H1 (cell line): ENCODE measurements at regions not wholly inside any gene's neighbourhood (a gene's known extent, or its start where the extent isn't known, plus 50 kb on each side); places are given as distances from the start of the nearest gene placed in this dataset.

Experiments used
- EZH2 ChIP-seq: fragments of 200-600 bp; sonication (generic); IDR thresholded peaks from 2 replicates; pipeline ENCODE4 v1.7.1; 2012; ENCODE audit warnings: low read depth, mild to moderate bottlenecking, moderate library complexity, low read length, inconsistent platforms; ENCODE audit not compliant: severe bottlenecking
- SIN3A ChIP-seq, 2 experiments: IDR thresholded peaks in 1 of 2; conservative IDR thresholded peaks in 1 of 2; 2 replicates each; pipeline ENCODE4 v1.6.1; 2011 to 2012; ENCODE audit warnings: low read length in 2 of 2, improper control_type of control experiment in 1 of 2, low read depth in 1 of 2, mild to moderate bottlenecking in 1 of 2

GRCh38 chr11:50181334-50181733 lies 148.7 kb downstream of the OR4C45 start (continued):
- no peak for TF ChIP-seq EZH2
- TF ChIP-seq SIN3A (conservative IDR thresholded peaks at IDR 0.05 in 1 of 2, IDR thresholded peaks at IDR 0.05 in 1 of 2; ENCODE audit: low read depth in 1 of 2, low read length in 2 of 2), result no peak
